ENCODE measurements at regions not wholly inside any gene's neighbourhood (a gene's known extent, or its start where the extent isn't known, plus 50 kb on each side); places are given as distances from the start of the nearest gene placed in this dataset.

DNA sequence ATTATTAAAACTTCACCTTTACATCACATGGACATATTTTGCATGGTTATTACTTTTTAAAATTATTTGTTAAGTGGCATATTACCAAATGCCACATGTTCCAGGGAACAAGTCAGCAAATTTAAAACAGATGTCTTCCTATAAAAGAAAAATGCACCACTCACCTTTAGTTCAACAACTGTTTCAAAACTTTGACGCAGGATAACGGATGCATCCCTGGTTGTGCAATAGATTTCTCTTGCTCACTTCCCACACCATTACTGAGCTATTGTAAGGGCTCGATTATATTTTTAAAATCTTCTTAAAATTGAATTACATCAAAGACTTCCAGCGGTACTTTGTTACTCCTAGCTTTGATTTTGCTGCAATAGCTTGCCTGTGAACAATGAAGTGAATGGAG, 93.0 kb upstream of the ARHGAP24 start:
- no peak for TF ChIP-seq CTCF (IDR thresholded peaks at IDR 0.05; ENCODE audit: low read length)
- TF ChIP-seq EZH2 (IDR thresholded peaks at IDR 0.05; ENCODE audit: borderline replicate concordance, low read length): no peak
